ENCODE measurements at regions not wholly inside any gene's neighbourhood (a gene's known extent, or its start where the extent isn't known, plus 50 kb on each side); places are given as distances from the start of the nearest gene placed in this dataset.

- ATAC-seq (replicated peaks in 6 of 8) = no peak
- in situ Hi-C loops (cut with MboI; ENCODE audit: low pct_unique_long_range_greater_than_20kb in 2 of 9, low sequenced_read_pairs in 9 of 9, unreplicated experiment in 9 of 9) = no loop called here
- no peaks in the 10 kb centered on the region for H3K4me1 ChIP-seq (replicated peaks in 1 of 2)
- H3K4me3 ChIP-seq = no peak overlapping the region
- no peak overlapping the region for H3K27ac ChIP-seq
- WGBS, 10 experiments = 13 to 100% (median 86%) methylated on average over 1 to 2 of the region's 2 CpGs; no CpG with 5 or more reads in 1 of the 10 experiments
Observed at GRCh38 chr2:160550048-160550447, 56.4 kb upstream of the RBMS1 start.

- peak in 3 of 8 experiments; percentile 22 to 70 (median 58) for ATAC-seq (replicated peaks in 6 of 8)
- 31 to 96% (median 69%) methylated on average over 2 to 4 of the region's 4 CpGs; no CpG with 5 or more reads in 1 of the 10 experiments for WGBS, 10 experiments
- in situ Hi-C loops (cut with MboI; ENCODE audit: low pct_unique_long_range_greater_than_20kb in 2 of 9, low sequenced_read_pairs in 9 of 9, unreplicated experiment in 9 of 9) = no loop called here
- no peak overlapping the region for H3K27ac ChIP-seq
- no peak overlapping the region for H3K4me3 ChIP-seq
- no peaks in the 10 kb centered on the region for H3K4me1 ChIP-seq (replicated peaks in 1 of 2)
Observed at GRCh38 chr2:160551259-160551658, 57.7 kb upstream of the RBMS1 start.

- WGBS, 10 experiments = 58 to 100% (median 90%) methylated on average over 1 to 5 of the region's 6 CpGs
- in situ Hi-C loops (cut with MboI; ENCODE audit: low pct_unique_long_range_greater_than_20kb in 2 of 9, low sequenced_read_pairs in 9 of 9, unreplicated experiment in 9 of 9) = no loop called here
Observed at GRCh38 chr2:160555420-160556071, 61.9 kb upstream of the RBMS1 start.

DNA sequence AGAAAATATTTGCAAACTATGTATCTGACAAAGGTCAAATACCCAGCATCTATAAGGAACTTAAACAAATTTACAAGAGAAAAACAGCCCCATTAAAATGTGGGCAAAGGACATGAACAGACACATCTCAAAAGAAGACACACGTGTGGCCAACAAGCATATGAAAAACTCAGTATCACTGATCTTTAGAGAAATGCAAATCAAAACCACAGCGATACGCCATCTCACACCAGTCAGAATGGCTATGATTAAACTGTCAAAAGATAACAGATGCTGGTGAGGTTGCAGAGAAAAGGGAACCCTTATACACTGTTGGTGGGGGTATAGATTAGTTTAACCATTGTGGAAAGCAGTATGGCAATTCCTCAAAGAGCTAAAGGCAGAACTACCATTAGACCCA lies 64.3 kb upstream of the RBMS1 start:
- in situ Hi-C loops (cut with MboI; ENCODE audit: low pct_unique_long_range_greater_than_20kb in 2 of 9, low sequenced_read_pairs in 9 of 9, unreplicated experiment in 9 of 9) = no loop called here
- no peak for ATAC-seq (replicated peaks in 6 of 8)
- no peak overlapping the region for H3K4me3 ChIP-seq
- H3K4me1 ChIP-seq (replicated peaks in 1 of 2) = no peaks in the 10 kb centered on the region
- 53 to 100% (median 95%) methylated on average over 1 to 3 of the region's 3 CpGs; no CpG with 5 or more reads in 3 of the 10 experiments for WGBS, 10 experiments
- no peak overlapping the region for H3K27ac ChIP-seq

More at GRCh38 chr2:160555420-160556071, 61.9 kb upstream of the RBMS1 start:
- H3K4me3 ChIP-seq = no peak overlapping the region
- no peak overlapping the region for H3K27ac ChIP-seq
- ATAC-seq (replicated peaks in 6 of 8) = no peak
- H3K4me1 ChIP-seq (replicated peaks in 1 of 2) = no peaks in the 10 kb centered on the region

GRCh38 chr2:160558531-160558930 lies 64.9 kb upstream of the RBMS1 start:
- no peaks in the 10 kb centered on the region for H3K4me1 ChIP-seq (replicated peaks in 1 of 2)
- no peak overlapping the region for H3K27ac ChIP-seq
- 74 to 93% (median 90%) methylated on average over 1 to 5 of the region's 5 CpGs; no CpG with 5 or more reads in 1 of the 10 experiments for WGBS, 10 experiments
- ATAC-seq (replicated peaks in 6 of 8) = no peak
- in situ Hi-C loops (cut with MboI; ENCODE audit: low pct_unique_long_range_greater_than_20kb in 2 of 9, low sequenced_read_pairs in 9 of 9, unreplicated experiment in 9 of 9) = no loop called here
- H3K4me3 ChIP-seq = no peak overlapping the region

- Histone ChIP-seq H3K27ac (no peak overlapping the region), H3K4me1 (replicated peaks in 1 of 2) (no peaks in the 10 kb centered on the region), H3K4me3 (no peak overlapping the region)
- in situ Hi-C loops (cut with MboI; ENCODE audit: low pct_unique_long_range_greater_than_20kb in 2 of 9, low sequenced_read_pairs in 9 of 9, unreplicated experiment in 9 of 9) = no loop called here
- ATAC-seq (replicated peaks in 6 of 8) = no peak
- WGBS, 10 experiments = 49 to 90% (median 78%) methylated on average over 2 to 4 of the region's 4 CpGs
Observed at GRCh38 chr2:160561551-160562295, 68.1 kb upstream of the RBMS1 start.

GRCh38 chr2:160562730-160563129 lies 69.1 kb upstream of the RBMS1 start:
- no peak overlapping the region for H3K27ac ChIP-seq
- in situ Hi-C loops (cut with MboI; ENCODE audit: low pct_unique_long_range_greater_than_20kb in 2 of 9, low sequenced_read_pairs in 9 of 9, unreplicated experiment in 9 of 9) = no loop called here
- ATAC-seq (replicated peaks in 6 of 8) = no peak
- 90 to 100% (median 100%) methylated on average over 1 to 2 of the region's 2 CpGs for WGBS, 10 experiments
- no peak overlapping the region for H3K4me3 ChIP-seq
- no peaks in the 10 kb centered on the region for H3K4me1 ChIP-seq (replicated peaks in 1 of 2)

GRCh38 chr2:160564591-160564990 lies 71.0 kb upstream of the RBMS1 start:
- no peak for ATAC-seq (replicated peaks in 6 of 8)
- Histone ChIP-seq H3K4me1 (replicated peaks in 1 of 2) (no peaks in the 10 kb centered on the region), H3K4me3 (no peak overlapping the region), H3K27ac (no peak overlapping the region)
- in situ Hi-C loops (cut with MboI; ENCODE audit: low pct_unique_long_range_greater_than_20kb in 2 of 9, low sequenced_read_pairs in 9 of 9, unreplicated experiment in 9 of 9) = no loop called here

GRCh38 chr2:160565099-160565845 lies 71.7 kb upstream of the RBMS1 start:
- no peak for ATAC-seq (replicated peaks in 6 of 8)
- Histone ChIP-seq H3K4me3 (no peak overlapping the region), H3K27ac (no peak overlapping the region), H3K4me1 (replicated peaks in 1 of 2) (no peaks in the 10 kb centered on the region)
- in situ Hi-C loops (cut with MboI; ENCODE audit: low pct_unique_long_range_greater_than_20kb in 2 of 9, low sequenced_read_pairs in 9 of 9, unreplicated experiment in 9 of 9) = no loop called here
- WGBS, 10 experiments = 66 to 100% (median 77%) methylated on average over 1 to 3 of the region's 3 CpGs; no CpG with 5 or more reads in 1 of the 10 experiments

- Histone ChIP-seq H3K4me3 (no peak overlapping the region), H3K27ac (no peak overlapping the region), H3K4me1 (replicated peaks in 1 of 2) (no peaks in the 10 kb centered on the region)
- ATAC-seq (replicated peaks in 6 of 8) = no peak
- in situ Hi-C loops (cut with MboI; ENCODE audit: low pct_unique_long_range_greater_than_20kb in 2 of 9, low sequenced_read_pairs in 9 of 9, unreplicated experiment in 9 of 9) = no loop called here
Observed at GRCh38 chr2:160566717-160567116, 73.1 kb upstream of the RBMS1 start.

DNA sequence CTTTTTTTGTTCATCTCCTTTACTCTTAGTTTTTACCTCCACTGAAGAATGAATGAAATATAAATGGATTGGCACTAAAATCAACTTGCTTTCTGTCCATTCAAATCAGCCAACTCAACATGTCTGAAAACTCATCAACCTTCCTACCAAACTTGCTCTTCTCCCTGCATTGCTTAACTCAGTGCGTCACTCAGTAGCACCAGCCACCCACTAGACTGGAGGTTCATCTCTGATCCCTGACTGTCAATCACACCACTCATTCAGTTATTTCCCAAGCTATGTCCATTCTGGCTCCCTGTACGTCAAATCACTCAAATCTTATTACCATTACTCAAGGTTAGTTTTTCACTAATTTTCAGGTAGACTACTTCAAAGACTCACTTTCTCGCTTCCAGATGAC lies 75.2 kb upstream of the RBMS1 start:
- in situ Hi-C loops (cut with MboI; ENCODE audit: low pct_unique_long_range_greater_than_20kb in 2 of 9, low sequenced_read_pairs in 9 of 9, unreplicated experiment in 9 of 9) = no loop called here
- no peaks in the 10 kb centered on the region for H3K4me1 ChIP-seq (replicated peaks in 1 of 2)
- no peak overlapping the region for H3K27ac ChIP-seq
- 90 to 100% (median 96%) methylated on average over 1 to 3 of the region's 3 CpGs; no CpG with 5 or more reads in 1 of the 10 experiments for WGBS, 10 experiments
- no peak for ATAC-seq (replicated peaks in 6 of 8)
- H3K4me3 ChIP-seq = no peak overlapping the region

DNA sequence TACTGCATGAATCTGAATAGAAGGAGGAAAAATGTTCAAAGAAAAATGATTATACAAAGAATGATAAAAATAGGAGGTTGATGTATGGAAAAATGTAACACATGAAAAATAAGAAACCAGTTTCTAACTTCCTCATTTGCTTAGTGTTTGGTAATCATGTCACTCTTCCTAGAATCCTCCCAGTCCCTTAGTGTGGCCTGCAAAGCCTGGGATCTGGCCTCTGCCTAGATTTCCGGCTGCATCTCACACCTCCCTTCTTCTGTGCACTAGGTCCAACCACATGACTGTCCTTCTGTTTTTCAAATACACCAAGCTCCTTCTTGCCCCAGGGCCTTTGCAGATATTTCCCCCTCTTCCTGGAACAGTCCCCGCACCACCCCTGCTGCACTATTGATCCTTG lies 76.8 kb upstream of the RBMS1 start:
- peak in 3 of 8 experiments; percentile 26 to 42 (median 42) for ATAC-seq (replicated peaks in 6 of 8)
- no peak overlapping the region for H3K27ac ChIP-seq
- 86 to 100% (median 100%) methylated on average over 1 to 2 of the region's 2 CpGs; no CpG with 5 or more reads in 4 of the 10 experiments for WGBS, 10 experiments
- in situ Hi-C loops (cut with MboI; ENCODE audit: low pct_unique_long_range_greater_than_20kb in 2 of 9, low sequenced_read_pairs in 9 of 9, unreplicated experiment in 9 of 9) = no loop called here
- H3K4me3 ChIP-seq = no peak overlapping the region
- H3K4me1 ChIP-seq (replicated peaks in 1 of 2) = no peaks in the 10 kb centered on the region

GRCh38 chr2:160574468-160575140 lies 81.0 kb upstream of the RBMS1 start:
- in situ Hi-C loops (cut with MboI; ENCODE audit: low pct_unique_long_range_greater_than_20kb in 2 of 9, low sequenced_read_pairs in 9 of 9, unreplicated experiment in 9 of 9) = no loop called here
- ATAC-seq (replicated peaks in 6 of 8) = peak in 2 of 8 experiments; percentile 19 to 49
- WGBS, 10 experiments = 88 to 100% (median 100%) methylated on average over 1 of the region's 1 CpG; no CpG with 5 or more reads in 6 of the 10 experiments

More at GRCh38 chr2:160574468-160575140, 81.0 kb upstream of the RBMS1 start:
- no peak overlapping the region for H3K27ac ChIP-seq
- H3K4me3 ChIP-seq = no peak overlapping the region
- no peaks in the 10 kb centered on the region for H3K4me1 ChIP-seq (replicated peaks in 1 of 2)
